ENCODE measurements at regions not wholly inside any gene's neighbourhood (a gene's known extent, or its start where the extent isn't known, plus 50 kb on each side); places are given as distances from the start of the nearest gene placed in this dataset.

GRCh38 chr4:163666332-163666873 is 171.9 kb downstream of the TMA16 start:
- Histone ChIP-seq H3K4me1 (no peaks in the 10 kb centered on the region), H3K27ac (no peak overlapping the region), H3K9me3 (no peaks in the 10 kb centered on the region), H3K27me3 (no peaks in the 10 kb centered on the region), H3K4me3 (no peak overlapping the region), H3K36me3 (no peaks in the 10 kb centered on the region)
- intact Hi-C loops (cut with DNase I; ENCODE audit: low total_unique reads) = no loop called here
- no peak for DNase-seq (ENCODE audit: low spot score in 2 of 2)
- TF ChIP-seq POLR2AphosphoS5 (IDR thresholded peaks at IDR 0.05) (no peak), CTCF (IDR thresholded peaks at IDR 0.05) (no peak), POLR2A (IDR thresholded peaks at IDR 0.05) (no peak)

- intact Hi-C loops (cut with DNase I; ENCODE audit: low total_unique reads) = loop anchor here (5.0 kb wide), 1 partner anchor 1150 kb away; no protein-coding TSS in a partner anchor
- TF ChIP-seq CTCF (IDR thresholded peaks at IDR 0.05) = no peak
- no peak for TF ChIP-seq POLR2AphosphoS5 (IDR thresholded peaks at IDR 0.05)
- no peak for TF ChIP-seq POLR2A (IDR thresholded peaks at IDR 0.05)
- no peak for DNase-seq (ENCODE audit: low spot score in 2 of 2)
These were observed 178.3 kb downstream of the TMA16 start for GRCh38 chr4:163672751-163673150.

DNA sequence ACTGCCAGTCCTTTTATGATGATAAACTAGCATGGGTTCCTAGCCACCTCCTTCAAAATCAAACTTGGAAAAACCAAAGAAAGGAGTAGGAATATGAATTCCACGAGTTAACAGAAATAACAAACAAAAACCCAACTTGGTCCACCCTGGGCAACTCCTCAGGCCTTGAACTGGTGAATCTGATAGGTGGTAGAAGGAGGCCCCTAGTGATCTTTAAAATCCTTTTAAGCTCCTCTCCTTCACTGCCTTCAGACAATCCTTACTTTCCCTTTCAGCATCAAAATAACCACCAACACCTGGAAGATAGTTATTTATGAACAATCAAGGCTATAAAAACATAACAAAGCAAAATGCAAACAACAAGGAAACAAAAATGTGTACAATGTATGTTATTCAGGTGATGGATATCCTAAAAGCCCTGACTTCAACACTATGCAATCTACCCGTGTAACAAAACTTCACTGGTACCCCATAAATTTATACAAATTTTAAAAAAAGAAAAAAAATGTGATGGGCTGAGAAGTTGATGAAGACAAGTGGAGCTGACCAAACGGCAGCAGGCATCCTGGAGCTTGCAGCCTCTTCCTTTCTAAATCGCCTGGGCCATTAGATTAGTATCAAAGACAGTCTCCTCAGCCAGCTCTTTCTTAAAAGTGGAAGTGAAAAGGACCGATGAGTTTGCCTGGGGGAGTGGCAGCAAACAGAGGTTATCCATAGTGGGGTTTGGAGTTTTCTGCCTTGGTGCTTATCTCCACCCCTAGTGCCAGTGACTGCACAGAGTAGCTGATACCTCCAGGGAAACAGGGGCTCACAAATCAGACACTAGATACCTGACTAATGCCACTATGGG is 179.6 kb downstream of the TMA16 start:
- Histone ChIP-seq H3K27ac (no peak overlapping the region), H3K4me3 (no peak overlapping the region), H3K9me3 (no peaks in the 10 kb centered on the region), H3K27me3 (no peaks in the 10 kb centered on the region), H3K4me1 (no peaks in the 10 kb centered on the region), H3K36me3 (no peaks in the 10 kb centered on the region)
- DNase-seq (ENCODE audit: low spot score in 2 of 2) = no peak
- no peak for TF ChIP-seq POLR2AphosphoS5 (IDR thresholded peaks at IDR 0.05)
- intact Hi-C loops (cut with DNase I; ENCODE audit: low total_unique reads) = loop anchor here (5.0 kb wide), 1 partner anchor 1148 kb away; no protein-coding TSS in a partner anchor

More at GRCh38 chr4:163672751-163673150, 178.3 kb downstream of the TMA16 start:
- no peak overlapping the region for H3K27ac ChIP-seq
- no peaks in the 10 kb centered on the region for H3K36me3 ChIP-seq
- H3K27me3 ChIP-seq = no peaks in the 10 kb centered on the region
- H3K4me3 ChIP-seq = no peak overlapping the region
- H3K4me1 ChIP-seq = no peaks in the 10 kb centered on the region
- H3K9me3 ChIP-seq = no peaks in the 10 kb centered on the region

DNA sequence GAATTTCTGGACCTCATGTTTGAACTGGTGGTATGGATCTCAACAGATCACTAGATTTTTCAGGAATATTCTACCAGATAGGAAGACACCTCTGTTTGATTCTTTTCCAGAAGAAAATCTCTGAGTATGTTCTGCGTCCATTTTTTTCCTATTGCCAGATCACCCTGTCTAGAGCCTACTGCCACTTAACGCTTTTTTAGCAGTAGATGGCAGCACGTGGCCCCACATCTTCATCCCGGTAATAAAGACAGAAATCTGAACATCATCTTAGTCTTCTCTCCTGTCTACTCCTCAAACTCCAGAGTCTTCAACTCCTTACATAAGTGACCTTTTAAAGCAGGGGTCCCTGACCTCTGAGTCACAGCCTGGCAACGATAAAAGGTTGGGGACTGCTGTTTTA is 184.7 kb downstream of the TMA16 start:
- no peak overlapping the region for H3K27ac ChIP-seq
- intact Hi-C loops (cut with DNase I; ENCODE audit: low total_unique reads) = no loop called here
- H3K27me3 ChIP-seq = no peaks in the 10 kb centered on the region
- no peak for DNase-seq (ENCODE audit: low spot score in 2 of 2)
- no peaks in the 10 kb centered on the region for H3K36me3 ChIP-seq
- no peaks in the 10 kb centered on the region for H3K9me3 ChIP-seq
- H3K4me3 ChIP-seq = no peak overlapping the region
- TF ChIP-seq POLR2AphosphoS5 (IDR thresholded peaks at IDR 0.05) = no peak
- no peak for TF ChIP-seq POLR2A (IDR thresholded peaks at IDR 0.05)
- no peak for TF ChIP-seq CTCF (IDR thresholded peaks at IDR 0.05)
- H3K4me1 ChIP-seq = no peaks in the 10 kb centered on the region

DNA sequence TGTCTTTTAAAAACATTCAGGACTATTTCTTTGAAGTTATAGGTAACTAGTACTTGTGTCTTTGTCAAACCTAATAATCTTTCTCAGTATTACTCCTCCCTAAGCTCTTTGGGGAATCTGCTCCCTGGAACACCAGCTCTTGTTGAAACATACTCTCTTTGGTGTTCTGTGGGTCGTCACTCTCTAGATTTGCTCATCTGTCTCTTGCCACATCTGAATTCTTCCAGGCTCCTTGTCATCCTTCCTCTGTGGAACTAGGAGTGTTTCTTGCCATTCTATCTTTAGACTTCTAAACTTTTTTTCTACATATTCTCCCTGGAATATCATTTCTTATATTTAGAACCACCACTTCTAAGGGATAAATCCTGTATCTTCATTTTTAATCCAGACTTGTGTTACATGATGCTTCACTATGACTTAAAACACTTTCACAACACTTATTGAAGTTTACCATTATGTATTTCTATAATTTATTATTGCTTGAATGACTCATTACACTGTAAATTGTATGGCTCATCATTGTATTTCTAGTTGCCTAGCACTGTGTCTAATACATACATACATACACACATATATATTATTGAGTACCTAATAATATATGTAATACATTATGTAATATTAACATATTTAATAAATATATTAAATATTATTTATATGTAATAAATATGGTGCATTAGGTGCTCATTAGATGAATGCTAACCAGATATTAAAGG is 186.1 kb downstream of the TMA16 start:
- DNase-seq (ENCODE audit: low spot score in 2 of 2) = no peak
- Histone ChIP-seq H3K27me3 (no peaks in the 10 kb centered on the region), H3K9me3 (no peaks in the 10 kb centered on the region), H3K4me1 (no peaks in the 10 kb centered on the region), H3K36me3 (no peaks in the 10 kb centered on the region), H3K4me3 (no peak overlapping the region), H3K27ac (no peak overlapping the region)
- intact Hi-C loops (cut with DNase I; ENCODE audit: low total_unique reads) = no loop called here
- no peak for TF ChIP-seq CTCF (IDR thresholded peaks at IDR 0.05)
- TF ChIP-seq POLR2AphosphoS5 (IDR thresholded peaks at IDR 0.05) = no peak
- TF ChIP-seq POLR2A (IDR thresholded peaks at IDR 0.05) = no peak

Data from breast epithelium (tissue), 4 donors.